OCI-LY1 (cell line): ENCODE measurements at regions not wholly inside any gene's neighbourhood (a gene's known extent, or its start where the extent isn't known, plus 50 kb on each side); places are given as distances from the start of the nearest gene placed in this dataset.

Experiments
- H2AFZ ChIP-seq: fragments of 200-600 bp; sonication (generic), shearing (Covaris generic); 2 replicates; pipeline ENCODE4 v1.6.0; 2014; ENCODE audit warnings: antibody characterized with exemption, mild to moderate bottlenecking, low read length
- H3F3A ChIP-seq: fragments of 200-600 bp; sonication (generic), shearing (Covaris generic); 2 replicates; pipeline ENCODE4 v1.6.0; 2014; ENCODE audit warnings: mild to moderate bottlenecking, antibody characterized with exemption, low read length, moderate library complexity; ENCODE audit not compliant: insufficient read depth
- H3K27ac ChIP-seq: fragments of 200-600 bp; sonication (generic); 2 replicates; pipeline ENCODE4 v1.5.1; 2014; ENCODE audit warnings: low read length, mixed run types, mild to moderate bottlenecking, low read depth; ENCODE audit not compliant: poor library complexity, severe bottlenecking
- H3K27me3 ChIP-seq: fragments of 200-600 bp; sonication (generic); 2 replicates; pipeline ENCODE4 v1.6.0; 2014; ENCODE audit warnings: antibody characterized with exemption, mild to moderate bottlenecking, low read length, moderate library complexity; ENCODE audit not compliant: insufficient read depth
- H3K36me3 ChIP-seq: fragments of 200-600 bp; sonication (generic); 2 replicates; pipeline ENCODE4 v1.6.1; 2014; ENCODE audit warnings: mild to moderate bottlenecking, antibody characterized with exemption, low read length, moderate library complexity, mixed read lengths; ENCODE audit not compliant: insufficient read depth
- H3K4me1 ChIP-seq: fragments of 200-600 bp; sonication (generic); 2 replicates; pipeline ENCODE4 v1.5.1; 2014; ENCODE audit warnings: mild to moderate bottlenecking, low read length, moderate library complexity; ENCODE audit not compliant: insufficient read depth, severe bottlenecking
- H3K4me2 ChIP-seq: fragments of 200-600 bp; sonication (generic), shearing (Covaris generic); 2 replicates; pipeline ENCODE4 v1.6.1; 2014; ENCODE audit warnings: low read length
- H3K4me3 ChIP-seq: fragments of 200-600 bp; sonication (generic); 2 replicates; pipeline ENCODE4 v1.5.1; 2014; ENCODE audit warnings: low read length, low read depth, mild to moderate bottlenecking, mixed read lengths; ENCODE audit not compliant: poor library complexity, severe bottlenecking
- H3K79me2 ChIP-seq: fragments of 200-600 bp; shearing (Covaris generic); 2 replicates; pipeline ENCODE4 v1.6.1; 2016; ENCODE audit warnings: mixed run types, low read length, mixed read lengths; ENCODE audit not compliant: insufficient read depth
- H3K9ac ChIP-seq: fragments of 200-600 bp; sonication (generic), shearing (Covaris generic); 2 replicates; pipeline ENCODE4 v1.6.1; 2014; ENCODE audit warnings: mild to moderate bottlenecking, low read length, mixed read lengths
- H3K9me2 ChIP-seq: fragments of 200-600 bp; sonication (generic), shearing (Covaris generic); 2 replicates; pipeline ENCODE4 v1.6.1; 2014; ENCODE audit warnings: low read depth, mild to moderate bottlenecking, low read length, mixed read lengths
- H3K9me3 ChIP-seq: fragments of 200-600 bp; shearing (Covaris generic); 2 replicates; pipeline ENCODE4 v1.6.1; 2014; ENCODE audit warnings: low read length, mixed read lengths
- H4K20me1 ChIP-seq: fragments of 200-600 bp; sonication (generic), shearing (Covaris generic); 2 replicates; pipeline ENCODE4 v1.6.0; 2016; ENCODE audit warnings: mild to moderate bottlenecking, low read length; ENCODE audit not compliant: insufficient read depth
- CTCF ChIP-seq: fragments of 200-600 bp; sonication (generic), shearing (Covaris generic); IDR thresholded peaks from 2 replicates; pipeline ENCODE4 v1.5.1; 2017; ENCODE audit warnings: mild to moderate bottlenecking, antibody characterized with exemption, low read length, moderate library complexity, mixed read lengths
- EZH2 ChIP-seq: fragments of 200-600 bp; sonication (generic), shearing (Covaris generic); IDR thresholded peaks from 2 replicates; pipeline ENCODE4 v1.8.0; 2017; ENCODE audit warnings: borderline replicate concordance, mixed run types, mild to moderate bottlenecking, antibody characterized with exemption, low read length, moderate library complexity, mixed read lengths

GRCh38 chr1:232883992-232884661, 66.3 kb upstream of the NTPCR start:
- H3K4me3 ChIP-seq = no peak overlapping the region
- no peaks in the 10 kb centered on the region for H3K9me2 ChIP-seq
- H3K36me3 ChIP-seq = no peaks in the 10 kb centered on the region
- H3K79me2 ChIP-seq = no peaks in the 10 kb centered on the region
- H2AFZ ChIP-seq = no peak overlapping the region
- H3K9me3 ChIP-seq = no peaks in the 10 kb centered on the region
- H3K27me3 ChIP-seq = no peaks in the 10 kb centered on the region
- no peak overlapping the region for H3K4me2 ChIP-seq
- H4K20me1 ChIP-seq = no peaks in the 10 kb centered on the region
- H3K27ac ChIP-seq = no peak overlapping the region
- no peak for TF ChIP-seq CTCF
- no peaks in the 10 kb centered on the region for H3F3A ChIP-seq
- no peaks in the 10 kb centered on the region for H3K4me1 ChIP-seq
- no peak overlapping the region for H3K9ac ChIP-seq

- H3F3A ChIP-seq = no peaks in the 10 kb centered on the region
- no peaks in the 10 kb centered on the region for H3K4me1 ChIP-seq
- H3K27ac ChIP-seq = no peak overlapping the region
- H2AFZ ChIP-seq = no peak overlapping the region
- no peaks in the 10 kb centered on the region for H3K27me3 ChIP-seq
- H3K4me3 ChIP-seq = no peak overlapping the region
- H3K9ac ChIP-seq = no peak overlapping the region
- TF ChIP-seq CTCF = no peak
- no peak for TF ChIP-seq EZH2
- H3K79me2 ChIP-seq = no peaks in the 10 kb centered on the region
- no peaks in the 10 kb centered on the region for H3K9me2 ChIP-seq
- H3K36me3 ChIP-seq = no peaks in the 10 kb centered on the region
- no peaks in the 10 kb centered on the region for H3K9me3 ChIP-seq
- no peaks in the 10 kb centered on the region for H4K20me1 ChIP-seq
- no peak overlapping the region for H3K4me2 ChIP-seq
Measured at GRCh38 chr1:232886271-232886670, 64.1 kb upstream of the NTPCR start.

GRCh38 chr1:232890340-232890943, 60.0 kb upstream of the NTPCR start:
- Histone ChIP-seq H3K27ac (no peak overlapping the region), H3K79me2 (no peaks in the 10 kb centered on the region), H4K20me1 (no peaks in the 10 kb centered on the region), H3K9me2 (no peaks in the 10 kb centered on the region), H3K9ac (no peak overlapping the region), H3K4me2 (no peak overlapping the region), H3K4me1 (no peaks in the 10 kb centered on the region), H2AFZ (no peak overlapping the region), H3F3A (no peaks in the 10 kb centered on the region), H3K36me3 (no peaks in the 10 kb centered on the region), H3K9me3 (no peaks in the 10 kb centered on the region), H3K4me3 (no peak overlapping the region), H3K27me3 (no peaks in the 10 kb centered on the region)
- TF ChIP-seq EZH2 (no peak), CTCF (no peak)
